Astrocyte (in vitro differentiated cells and primary cell): ENCODE measurements at regions not wholly inside any gene's neighbourhood (a gene's known extent, or its start where the extent isn't known, plus 50 kb on each side); places are given as distances from the start of the nearest gene placed in this dataset.

ENCODE experiments used
- DNase-seq: peaks from one replicate; pipeline ENCODE4 v3.0.0-alpha.2; 2010; ENCODE audit warnings: low read depth
- FAIRE-seq: peaks from 2 replicates; lab custom pipeline; 2011; peaks lifted over from hg19 to GRCh38; lab: Jason Lieb, UNC
- H2AFZ ChIP-seq: 2 replicates; pipeline ENCODE4 v1.6.0; 2012; ENCODE audit warnings: low read depth, low read length, inconsistent platforms
- H3K27ac ChIP-seq: 2 replicates; pipeline ENCODE4 v1.5.1; 2011; ENCODE audit warnings: low read depth, low read length, inconsistent platforms
- H3K27me3 ChIP-seq: 2 replicates; pipeline ENCODE4 v1.6.0; 2011; ENCODE audit warnings: low read length, inconsistent platforms; ENCODE audit not compliant: insufficient read depth
- H3K36me3 ChIP-seq: 2 replicates; pipeline ENCODE4 v1.5.1; 2011; ENCODE audit warnings: low read length, inconsistent platforms; ENCODE audit not compliant: insufficient read depth
- H3K4me1 ChIP-seq: 2 replicates; pipeline ENCODE4 v1.5.1; 2011; ENCODE audit warnings: low read length, inconsistent platforms; ENCODE audit not compliant: insufficient read depth
- H3K4me2 ChIP-seq: 2 replicates; pipeline ENCODE4 v1.6.0; 2012; ENCODE audit warnings: low read length, inconsistent platforms
- H3K4me3 ChIP-seq: 2 replicates; pipeline ENCODE4 v1.5.1; 2011; ENCODE audit warnings: low read depth, mild to moderate bottlenecking, low read length, inconsistent platforms; ENCODE audit not compliant: insufficient read depth
- H3K79me2 ChIP-seq: 2 replicates; pipeline ENCODE4 v1.6.0; 2012; ENCODE audit warnings: mild to moderate bottlenecking, low read length, inconsistent platforms; ENCODE audit not compliant: insufficient read depth
- H3K9ac ChIP-seq: 2 replicates; pipeline ENCODE4 v1.6.0; 2012; ENCODE audit warnings: mild to moderate bottlenecking, low read length, inconsistent platforms
- H3K9me3 ChIP-seq: 2 replicates; pipeline ENCODE4 v1.5.1; 2012; ENCODE audit warnings: low read depth, mild to moderate bottlenecking, low read length, inconsistent platforms; ENCODE audit not compliant: insufficient read depth
- H4K20me1 ChIP-seq: 2 replicates; pipeline ENCODE4 v1.6.0; 2012; ENCODE audit warnings: low read length, inconsistent platforms; ENCODE audit not compliant: insufficient read depth
- H3K27ac Mint-ChIP-seq: one replicate; pipeline ENCODE4 v1.8.0; 2021; ENCODE audit warnings: mild to moderate bottlenecking, mixed read lengths; ENCODE audit not compliant: unreplicated experiment
- H3K27me3 Mint-ChIP-seq: one replicate; pipeline ENCODE4 v1.8.0; 2021; ENCODE audit warnings: low read depth, mixed read lengths; ENCODE audit not compliant: unreplicated experiment
- H3K36me3 Mint-ChIP-seq: one replicate; pipeline ENCODE4 v1.8.0; 2021; ENCODE audit warnings: low read depth, mixed read lengths; ENCODE audit not compliant: unreplicated experiment
- H3K4me1 Mint-ChIP-seq: one replicate; pipeline ENCODE4 v1.8.0; 2021; ENCODE audit warnings: low read depth, mixed read lengths; ENCODE audit not compliant: unreplicated experiment
- H3K4me3 Mint-ChIP-seq: one replicate; pipeline ENCODE4 v1.8.0; 2021; ENCODE audit warnings: mild to moderate bottlenecking, moderate library complexity, mixed read lengths; ENCODE audit not compliant: unreplicated experiment
- H3K9me3 Mint-ChIP-seq: one replicate; pipeline ENCODE4 v1.8.0; 2021; ENCODE audit warnings: mild to moderate bottlenecking, mixed read lengths; ENCODE audit not compliant: unreplicated experiment
- CTCF ChIP-seq: IDR thresholded peaks from 2 replicates; pipeline ENCODE4 v1.5.1; 2011; ENCODE audit warnings: low read depth, mild to moderate bottlenecking, inconsistent platforms, low read length, moderate library complexity; ENCODE audit not compliant: insufficient read depth
- EZH2 ChIP-seq: IDR thresholded peaks from 2 replicates; pipeline ENCODE4 v1.6.1; 2012; ENCODE audit warnings: mild to moderate bottlenecking, low read length, inconsistent platforms; ENCODE audit not compliant: insufficient read depth

GRCh38 chr5:68521776-68522175 is 306.2 kb downstream of the PIK3R1 start:
- Mint-ChIP-seq H3K27me3 (no peaks in the 10 kb centered on the region), H3K4me3 (no peak overlapping the region), H3K27ac (no peak overlapping the region), H3K4me1 (peaks cover 15% of the 10 kb centered on the region), H3K9me3 (no peaks in the 10 kb centered on the region), H3K36me3 (peaks cover 2% of the 10 kb centered on the region)
- FAIRE-seq (no peak), DNase-seq (no peak)
- Histone ChIP-seq H3K4me2 (no peak overlapping the region), H3K4me3 (no peak overlapping the region), H4K20me1 (no peaks in the 10 kb centered on the region), H3K4me1 (no peaks in the 10 kb centered on the region), H3K27ac (no peak overlapping the region), H3K9ac (no peak overlapping the region), H2AFZ (no peak overlapping the region), H3K36me3 (no peaks in the 10 kb centered on the region), H3K27me3 (no peaks in the 10 kb centered on the region), H3K79me2 (no peaks in the 10 kb centered on the region), H3K9me3 (no peaks in the 10 kb centered on the region)
- TF ChIP-seq CTCF (no peak), EZH2 (no peak)

GRCh38 chr5:68522863-68523262 is 307.3 kb downstream of the PIK3R1 start:
- Histone ChIP-seq H3K9me3 (no peaks in the 10 kb centered on the region), H3K79me2 (no peaks in the 10 kb centered on the region), H2AFZ (peak overlapping the region; percentile 43), H3K27ac (peak overlapping the region; percentile 36), H3K4me2 (peak overlapping the region; percentile 17), H3K4me1 (no peaks in the 10 kb centered on the region), H4K20me1 (no peaks in the 10 kb centered on the region), H3K36me3 (no peaks in the 10 kb centered on the region), H3K9ac (no peak overlapping the region), H3K27me3 (no peaks in the 10 kb centered on the region), H3K4me3 (no peak overlapping the region)
- FAIRE-seq (peak; percentile 64), DNase-seq (no peak)
- Mint-ChIP-seq H3K36me3 (peaks cover 2% of the 10 kb centered on the region), H3K27ac (peak overlapping the region; percentile 75), H3K9me3 (peaks cover under 1% of the 10 kb centered on the region), H3K4me1 (peaks cover 15% of the 10 kb centered on the region), H3K27me3 (no peaks in the 10 kb centered on the region), H3K4me3 (no peak overlapping the region)
- no peak for TF ChIP-seq EZH2
- TF ChIP-seq CTCF, result no peak

GRCh38 chr5:68528821-68529273 is 313.3 kb downstream of the PIK3R1 start:
- peak overlapping the region; percentile 28 for H3K9ac ChIP-seq
- H3K27ac Mint-ChIP-seq, result peak overlapping the region; percentile 79
- peaks cover 13% of the 10 kb centered on the region for H3K4me1 ChIP-seq
- no peaks in the 10 kb centered on the region for H3K9me3 ChIP-seq
- H3K4me3 ChIP-seq, result no peak overlapping the region
- H3K4me2 ChIP-seq, result peak overlapping the region; percentile 54
- H3K36me3 Mint-ChIP-seq, result peaks cover 2% of the 10 kb centered on the region
- H3K27ac ChIP-seq, result peak overlapping the region; percentile 55
- peaks cover 3% of the 10 kb centered on the region for H3K9me3 Mint-ChIP-seq
- TF ChIP-seq EZH2, result no peak
- TF ChIP-seq CTCF, result no peak
- DNase-seq (no peak), FAIRE-seq (peak; percentile 84)
- H3K4me1 Mint-ChIP-seq, result peaks cover 20% of the 10 kb centered on the region
- H2AFZ ChIP-seq, result no peak overlapping the region
- H3K27me3 ChIP-seq, result no peaks in the 10 kb centered on the region
- H3K27me3 Mint-ChIP-seq, result no peaks in the 10 kb centered on the region
- no peaks in the 10 kb centered on the region for H4K20me1 ChIP-seq
- no peaks in the 10 kb centered on the region for H3K36me3 ChIP-seq
- no peak overlapping the region for H3K4me3 Mint-ChIP-seq
- H3K79me2 ChIP-seq, result no peaks in the 10 kb centered on the region
